ENCODE measurements at regions not wholly inside any gene's neighbourhood (a gene's known extent, or its start where the extent isn't known, plus 50 kb on each side); places are given as distances from the start of the nearest gene placed in this dataset.

DNA sequence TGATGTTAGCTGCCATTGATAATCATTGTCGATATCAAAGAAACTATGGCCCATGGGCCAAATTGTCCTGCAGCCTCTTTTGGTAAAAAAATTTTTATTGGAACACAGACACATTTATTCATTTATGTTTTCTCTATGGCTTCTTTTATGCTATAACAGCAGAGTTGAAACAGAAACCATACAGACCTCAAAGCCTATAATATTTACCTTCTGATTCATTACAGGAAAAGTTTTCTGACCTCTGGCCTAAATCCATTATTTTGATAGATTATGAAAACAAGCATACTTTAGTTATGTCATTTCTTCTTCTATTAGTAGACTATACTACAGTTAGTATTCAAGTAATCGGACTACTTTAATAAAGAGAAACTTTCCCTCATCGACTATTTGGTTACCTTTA lies 349.7 kb upstream of the GALNT5 start:
- no TSS peak for BruUV-seq (replicated peaks)
- TF ChIP-seq, protein P1, sequence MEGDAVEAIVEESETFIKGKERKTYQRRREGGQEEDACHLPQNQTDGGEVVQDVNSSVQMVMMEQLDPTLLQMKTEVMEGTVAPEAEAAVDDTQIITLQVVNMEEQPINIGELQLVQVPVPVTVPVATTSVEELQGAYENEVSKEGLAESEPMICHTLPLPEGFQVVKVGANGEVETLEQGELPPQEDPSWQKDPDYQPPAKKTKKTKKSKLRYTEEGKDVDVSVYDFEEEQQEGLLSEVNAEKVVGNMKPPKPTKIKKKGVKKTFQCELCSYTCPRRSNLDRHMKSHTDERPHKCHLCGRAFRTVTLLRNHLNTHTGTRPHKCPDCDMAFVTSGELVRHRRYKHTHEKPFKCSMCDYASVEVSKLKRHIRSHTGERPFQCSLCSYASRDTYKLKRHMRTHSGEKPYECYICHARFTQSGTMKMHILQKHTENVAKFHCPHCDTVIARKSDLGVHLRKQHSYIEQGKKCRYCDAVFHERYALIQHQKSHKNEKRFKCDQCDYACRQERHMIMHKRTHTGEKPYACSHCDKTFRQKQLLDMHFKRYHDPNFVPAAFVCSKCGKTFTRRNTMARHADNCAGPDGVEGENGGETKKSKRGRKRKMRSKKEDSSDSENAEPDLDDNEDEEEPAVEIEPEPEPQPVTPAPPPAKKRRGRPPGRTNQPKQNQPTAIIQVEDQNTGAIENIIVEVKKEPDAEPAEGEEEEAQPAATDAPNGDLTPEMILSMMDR (IDR thresholded peaks at IDR 0.05; ENCODE audit: insufficient read depth in 1 of 2, low read depth in 1 of 2, low read length in 1 of 2, severe bottlenecking in 1 of 2, unreplicated experiment in 1 of 2): no peak
- H3K9me3 Mint-ChIP-seq (ENCODE audit: unreplicated experiment): no peaks in the 10 kb centered on the region
- Histone ChIP-seq H3K36me3 (ENCODE audit: control insufficient read depth, insufficient read depth, low read length) (no peaks in the 10 kb centered on the region), H3K9me3 (no peaks in the 10 kb centered on the region), H3K27me3 (replicated peaks; ENCODE audit: control insufficient read depth, insufficient read depth, low read length) (no peaks in the 10 kb centered on the region), H3K4me3 (ENCODE audit: low read depth, low read length) (no peak overlapping the region), H3K4me1 (no peaks in the 10 kb centered on the region)
- POLR2A ChIA-PET: no interaction called here
- intact Hi-C loops (cut with micrococcal nuclease; ENCODE audit: unreplicated experiment): no loop called here
- no peak for DNase-seq
- H3K4me3 Mint-ChIP-seq (ENCODE audit: unreplicated experiment): no peak overlapping the region
- no peaks in the 10 kb centered on the region for H3K36me3 Mint-ChIP-seq (ENCODE audit: insufficient read depth, unreplicated experiment)
- peaks cover 8% of the 10 kb centered on the region for H3K27me3 Mint-ChIP-seq (ENCODE audit: insufficient read depth, unreplicated experiment)
- no peak overlapping the region for H3K27ac Mint-ChIP-seq (ENCODE audit: unreplicated experiment)
- CTCF ChIA-PET: no interaction called here
- no peaks in the 10 kb centered on the region for H3K4me1 Mint-ChIP-seq (ENCODE audit: low read depth, unreplicated experiment)

DNA sequence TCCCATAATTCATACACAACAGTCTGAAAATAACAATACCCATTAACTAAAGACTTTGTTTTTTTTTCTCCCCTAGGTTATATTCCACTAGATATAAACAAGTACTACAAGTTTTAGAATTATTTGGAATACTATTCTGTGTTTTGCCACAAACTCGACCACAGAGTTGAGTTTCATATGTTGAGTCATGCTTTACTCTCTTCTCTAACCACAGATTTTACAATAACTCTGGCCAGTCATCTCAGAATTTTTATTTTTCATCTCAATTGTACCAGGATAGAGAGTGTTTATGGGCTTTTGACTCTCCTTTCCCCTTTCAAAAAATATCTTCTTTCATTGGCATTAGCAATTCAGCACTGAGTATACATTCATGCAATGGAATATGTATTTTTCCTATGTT lies 348.7 kb upstream of the GALNT5 start:
- H3K9me3 Mint-ChIP-seq (ENCODE audit: unreplicated experiment): no peaks in the 10 kb centered on the region
- no peaks in the 10 kb centered on the region for H3K4me1 Mint-ChIP-seq (ENCODE audit: low read depth, unreplicated experiment)
- Histone ChIP-seq H3K36me3 (ENCODE audit: control insufficient read depth, insufficient read depth, low read length) (no peaks in the 10 kb centered on the region), H3K27me3 (replicated peaks; ENCODE audit: control insufficient read depth, insufficient read depth, low read length) (no peaks in the 10 kb centered on the region), H3K9me3 (no peaks in the 10 kb centered on the region), H3K4me1 (no peaks in the 10 kb centered on the region), H3K4me3 (ENCODE audit: low read depth, low read length) (no peak overlapping the region)
- BruUV-seq (replicated peaks): no TSS peak
- peaks cover 8% of the 10 kb centered on the region for H3K27me3 Mint-ChIP-seq (ENCODE audit: insufficient read depth, unreplicated experiment)
- no peak for DNase-seq
- intact Hi-C loops (cut with micrococcal nuclease; ENCODE audit: unreplicated experiment): no loop called here
- ChIA-PET CTCF (no interaction called here), POLR2A (no interaction called here)
- no peaks in the 10 kb centered on the region for H3K36me3 Mint-ChIP-seq (ENCODE audit: insufficient read depth, unreplicated experiment)
- TF ChIP-seq, protein P1 (IDR thresholded peaks at IDR 0.05; ENCODE audit: insufficient read depth in 1 of 2, low read depth in 1 of 2, low read length in 1 of 2, severe bottlenecking in 1 of 2, unreplicated experiment in 1 of 2): no peak
- H3K27ac Mint-ChIP-seq (ENCODE audit: unreplicated experiment): no peak overlapping the region
- no peak overlapping the region for H3K4me3 Mint-ChIP-seq (ENCODE audit: unreplicated experiment)

DNA sequence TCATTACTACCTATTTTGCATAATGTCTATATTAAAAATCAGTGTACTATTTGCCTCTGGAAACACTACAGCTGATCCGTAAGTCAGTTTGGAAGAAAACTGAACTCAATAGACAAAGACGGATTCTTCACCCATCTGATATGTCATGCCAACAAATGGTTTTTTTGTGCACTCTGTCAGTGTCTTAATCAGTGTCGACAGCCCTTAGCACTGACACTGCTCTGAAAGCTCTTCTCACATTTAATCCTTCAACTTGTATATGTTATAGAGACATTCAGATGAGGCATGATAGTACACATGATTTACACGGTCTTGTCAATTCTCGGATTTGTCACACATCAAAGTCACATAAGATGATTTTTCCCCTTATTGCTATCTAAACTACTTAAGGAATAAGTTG lies 347.5 kb upstream of the GALNT5 start:
- Histone ChIP-seq H3K9me3 (no peaks in the 10 kb centered on the region), H3K36me3 (ENCODE audit: control insufficient read depth, insufficient read depth, low read length) (no peaks in the 10 kb centered on the region), H3K27me3 (replicated peaks; ENCODE audit: control insufficient read depth, insufficient read depth, low read length) (no peaks in the 10 kb centered on the region), H3K4me1 (no peaks in the 10 kb centered on the region), H3K4me3 (ENCODE audit: low read depth, low read length) (no peak overlapping the region)
- no peak for DNase-seq
- H3K36me3 Mint-ChIP-seq (ENCODE audit: insufficient read depth, unreplicated experiment): no peaks in the 10 kb centered on the region
- CTCF ChIA-PET: no interaction called here
- H3K27ac Mint-ChIP-seq (ENCODE audit: unreplicated experiment): no peak overlapping the region
- H3K27me3 Mint-ChIP-seq (ENCODE audit: insufficient read depth, unreplicated experiment): peaks cover 6% of the 10 kb centered on the region
- H3K4me3 Mint-ChIP-seq (ENCODE audit: unreplicated experiment): no peak overlapping the region
- POLR2A ChIA-PET: no interaction called here
- H3K9me3 Mint-ChIP-seq (ENCODE audit: unreplicated experiment): no peaks in the 10 kb centered on the region
- BruUV-seq (replicated peaks): no TSS peak
- H3K4me1 Mint-ChIP-seq (ENCODE audit: low read depth, unreplicated experiment): no peaks in the 10 kb centered on the region
- TF ChIP-seq, protein P1 (IDR thresholded peaks at IDR 0.05; ENCODE audit: insufficient read depth in 1 of 2, low read depth in 1 of 2, low read length in 1 of 2, severe bottlenecking in 1 of 2, unreplicated experiment in 1 of 2): no peak
- intact Hi-C loops (cut with micrococcal nuclease; ENCODE audit: unreplicated experiment): loop anchor here (5.0 kb wide), 1 partner anchor 282 kb away; no protein-coding TSS in a partner anchor

Measured in Caco-2 (cell line).